ENCODE measurements at regions not wholly inside any gene's neighbourhood (a gene's known extent, or its start where the extent isn't known, plus 50 kb on each side); places are given as distances from the start of the nearest gene placed in this dataset.

DNA sequence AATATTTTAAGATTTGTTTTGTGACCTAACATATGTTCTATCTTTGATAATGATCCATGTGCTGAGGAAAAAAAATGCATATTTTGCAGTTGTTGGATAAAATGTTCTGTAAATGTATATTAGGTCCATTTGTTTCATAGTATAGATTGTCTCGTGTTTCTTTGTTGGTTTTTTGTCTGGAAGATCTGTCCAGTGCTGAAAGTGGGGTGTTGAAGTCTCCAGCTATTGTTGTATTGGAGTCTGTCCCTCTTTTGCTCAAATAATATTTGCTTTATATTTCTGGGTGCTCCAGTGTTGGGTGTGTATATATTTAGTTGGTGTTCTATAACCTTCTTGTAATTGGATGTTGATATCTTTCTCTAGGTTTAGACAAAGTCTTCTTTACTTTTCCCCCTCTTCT is 53.2 kb upstream of the FRMPD3 start:
- DNase-seq (ENCODE audit: low read depth, low spot score), result no peak

DNA sequence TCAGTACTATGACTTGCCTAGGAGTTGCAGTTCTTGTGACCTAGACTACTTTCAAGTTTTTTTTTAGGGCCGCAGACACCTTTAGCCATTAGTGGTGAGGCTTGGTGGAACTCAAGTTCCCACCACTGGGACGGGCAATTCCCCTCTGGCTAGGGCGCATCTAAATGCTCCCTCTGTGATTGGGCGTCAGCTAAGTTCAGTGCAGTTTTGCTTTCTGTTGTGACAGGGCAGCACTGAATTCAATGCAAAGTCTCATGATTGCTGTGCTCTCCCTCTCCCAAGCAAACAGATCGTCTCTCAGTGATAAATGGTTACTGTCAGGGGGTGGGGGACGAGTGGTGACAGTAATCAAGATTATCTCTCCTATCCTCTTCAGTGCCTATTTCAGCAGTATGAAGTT is 52.7 kb upstream of the FRMPD3 start:
- no peak for DNase-seq (ENCODE audit: low read depth, low spot score)
- in situ Hi-C loops (cut with HindIII; ENCODE audit: low pct_unique_long_range_greater_than_20kb, low sequenced_read_pairs), result no loop called here

More for the DNA sequence above, 53.2 kb upstream of the FRMPD3 start:
- in situ Hi-C loops (cut with HindIII; ENCODE audit: low pct_unique_long_range_greater_than_20kb, low sequenced_read_pairs), result no loop called here

DNA sequence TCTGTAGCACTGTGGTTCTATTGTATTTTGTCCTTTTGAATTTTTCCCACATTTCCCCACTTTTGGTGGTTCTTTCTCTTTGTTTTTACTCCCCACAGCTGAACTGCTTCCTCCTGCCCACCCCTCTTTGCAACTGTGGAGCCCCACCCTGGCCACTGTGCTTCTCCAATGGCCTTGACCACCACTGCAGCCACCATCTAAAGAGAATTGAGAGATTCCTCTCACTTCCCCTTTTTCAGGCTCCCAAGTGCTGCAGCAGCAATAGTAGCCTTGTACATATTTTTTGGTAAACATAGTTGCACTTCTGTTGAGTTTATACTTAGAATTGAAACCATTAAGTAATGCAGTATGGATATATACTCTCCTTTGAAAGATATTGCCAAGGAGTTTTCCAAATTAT is 51.3 kb upstream of the FRMPD3 start:
- DNase-seq (ENCODE audit: low read depth, low spot score), result no peak
- in situ Hi-C loops (cut with HindIII; ENCODE audit: low pct_unique_long_range_greater_than_20kb, low sequenced_read_pairs), result no loop called here

Measured in SK-MEL-5 (cell line).